SK-N-DZ (cell line): ENCODE measurements at regions not wholly inside any gene's neighbourhood (a gene's known extent, or its start where the extent isn't known, plus 50 kb on each side); places are given as distances from the start of the nearest gene placed in this dataset.

ENCODE experiments used
- DNase-seq: peaks from one replicate; pipeline ENCODE4 v3.0.0-alpha.2; 2015; ENCODE audit warnings: low spot score

- no peak for DNase-seq
Measured at GRCh38 chr10:3414667-3415023, 242.1 kb upstream of the PITRM1 start.

GRCh38 chr10:3413937-3414666 lies 241.5 kb upstream of the PITRM1 start:
- no peak for DNase-seq

GRCh38 chr10:3412646-3413045 lies 240.1 kb upstream of the PITRM1 start:
- DNase-seq: no peak

GRCh38 chr10:3412071-3412582 lies 239.5 kb upstream of the PITRM1 start:
- no peak for DNase-seq

GRCh38 chr10:3411044-3411443 lies 238.5 kb upstream of the PITRM1 start:
- no peak for DNase-seq

- no peak for DNase-seq
Measured at GRCh38 chr10:3409928-3410327, 237.3 kb upstream of the PITRM1 start.

GRCh38 chr10:3408603-3409365 lies 236.2 kb upstream of the PITRM1 start:
- no peak for DNase-seq

GRCh38 chr10:3407208-3407607 lies 234.6 kb upstream of the PITRM1 start:
- DNase-seq: no peak

GRCh38 chr10:3406556-3406955 lies 234.0 kb upstream of the PITRM1 start:
- no peak for DNase-seq

GRCh38 chr10:3404381-3404780 lies 231.8 kb upstream of the PITRM1 start:
- DNase-seq: no peak

- DNase-seq: no peak
Measured at GRCh38 chr10:3402187-3402751, 229.7 kb upstream of the PITRM1 start.

- no peak for DNase-seq
Measured at GRCh38 chr10:3401491-3401938, 228.9 kb upstream of the PITRM1 start.

- DNase-seq: no peak
Measured at GRCh38 chr10:3400348-3400747, 227.8 kb upstream of the PITRM1 start.

GRCh38 chr10:3399756-3400155 lies 227.2 kb upstream of the PITRM1 start:
- no peak for DNase-seq

GRCh38 chr10:3398825-3399646 lies 226.5 kb upstream of the PITRM1 start:
- peak; percentile 21 for DNase-seq

- DNase-seq: no peak
Measured at GRCh38 chr10:3397846-3398245, 225.3 kb upstream of the PITRM1 start.

- DNase-seq: no peak
Measured at GRCh38 chr10:3397231-3397630, 224.6 kb upstream of the PITRM1 start.

GRCh38 chr10:3396116-3396515 lies 223.5 kb upstream of the PITRM1 start:
- DNase-seq: no peak

GRCh38 chr10:3395458-3395861 lies 222.9 kb upstream of the PITRM1 start:
- no peak for DNase-seq

- DNase-seq: no peak
Measured at GRCh38 chr10:3395041-3395440, 222.5 kb upstream of the PITRM1 start.

- DNase-seq: no peak
Measured at GRCh38 chr10:3393958-3394357, 221.4 kb upstream of the PITRM1 start.

GRCh38 chr10:3391657-3392056 lies 219.1 kb upstream of the PITRM1 start:
- no peak for DNase-seq
